SK-N-SH (cell line): ENCODE measurements at regions not wholly inside any gene's neighbourhood (a gene's known extent, or its start where the extent isn't known, plus 50 kb on each side); places are given as distances from the start of the nearest gene placed in this dataset.

Experiments
- CTCF ChIA-PET: fragments of 300-600, 350-600 bp; formaldehyde crosslinking; extraction: SDS; loops from one replicate; lab custom pipeline; 2021; lab: Yijun Ruan, JAX
- POLR2A ChIA-PET: fragments of 350-600 bp; sonication (Branson Sonifier 250); formaldehyde crosslinking; extraction: SDS; loops from one replicate; lab custom pipeline; 2020; ENCODE audit warnings: antibody characterized with exemption, inconsistent platforms; lab: Yijun Ruan, JAX
- DNase-seq: peaks from one replicate; pipeline ENCODE4 v3.0.0; 2012
- H2AFZ ChIP-seq: fragments of 200-600 bp; sonication (generic); 2 replicates; pipeline ENCODE4 v1.8.1; 2016; ENCODE audit warnings: antibody characterized with exemption, mild to moderate bottlenecking, low read depth
- H3F3A ChIP-seq: fragments of 200-600 bp; sonication (generic); replicated peaks from 2 replicates; pipeline ENCODE3; 2016; ENCODE audit warnings: antibody characterized with exemption, mild to moderate bottlenecking; ENCODE audit not compliant: insufficient read depth
- H3K27ac ChIP-seq, 2 experiments: fragments of 200-500 bp in 1 of 2; fragments of 200-600 bp in 1 of 2; sonication (Bioruptor generic) in 1 of 2; sonication (generic), shearing (Covaris generic) in 1 of 2; 2 replicates each; pipeline versions ENCODE4 v1.5.1 to v1.6.1; 2014 to 2016; ENCODE audit warnings: low read depth in 2 of 2, inconsistent platforms in 1 of 2, low read length in 1 of 2, mild to moderate bottlenecking in 1 of 2, mixed read lengths in 1 of 2
- H3K27me3 ChIP-seq: fragments of 200-600 bp; sonication (generic), shearing (Covaris generic); 2 replicates; pipeline ENCODE4 v1.6.1; 2016; ENCODE audit warnings: mixed run types; ENCODE audit not compliant: insufficient read depth
- H3K36me3 ChIP-seq, 2 experiments: fragments of 200-500 bp in 1 of 2; fragments of 200-600 bp in 1 of 2; sonication (Bioruptor generic) in 1 of 2; sonication (generic) in 1 of 2; replicated peaks in 1 of 2; 2 replicates each; pipeline versions ENCODE3 to v1.5.1; 2014 to 2016; ENCODE audit warnings: low read length in 1 of 2, mild to moderate bottlenecking in 1 of 2; ENCODE audit not compliant: insufficient read depth in 2 of 2, control insufficient read depth in 1 of 2
- H3K4me1 ChIP-seq, 2 experiments: fragments of 200-500 bp in 1 of 2; fragments of 200-600 bp in 1 of 2; sonication (Bioruptor generic) in 1 of 2; sonication (generic), shearing (Covaris generic) in 1 of 2; 2 replicates each; pipeline versions ENCODE4 v1.5.1 to v1.6.1; 2014 to 2016; ENCODE audit warnings: low read depth in 1 of 2, low read length in 1 of 2, mixed run types in 1 of 2; ENCODE audit not compliant: insufficient read depth in 2 of 2, control insufficient read depth in 1 of 2
- H3K4me2 ChIP-seq: fragments of 200-600 bp; sonication (generic), shearing (Covaris generic); 2 replicates; pipeline ENCODE4 v1.6.1; 2017; ENCODE audit warnings: mixed run types
- H3K4me3 ChIP-seq, 2 experiments: fragments of 200-500 bp in 1 of 2; fragments of 200-600 bp in 1 of 2; sonication (Bioruptor generic) in 1 of 2; sonication (generic), shearing (Covaris generic) in 1 of 2; 2 replicates each; pipeline versions ENCODE4 v1.5.1 to v1.8.1; 2014 to 2016; ENCODE audit warnings: low read depth in 2 of 2, inconsistent platforms in 1 of 2, low read length in 1 of 2, mild to moderate bottlenecking in 1 of 2, mixed read lengths in 1 of 2, moderate library complexity in 1 of 2
- H3K79me2 ChIP-seq: fragments of 200-600 bp; sonication (generic); 2 replicates; pipeline ENCODE4 v1.8.1; 2017; ENCODE audit warnings: mild to moderate bottlenecking; ENCODE audit not compliant: insufficient read depth
- H3K9ac ChIP-seq: fragments of 200-600 bp; sonication (generic); 2 replicates; pipeline ENCODE4 v1.6.1; 2017; ENCODE audit warnings: mixed run types
- H3K9me2 ChIP-seq: fragments of 200-600 bp; sonication (generic); 2 replicates; pipeline ENCODE4 v1.6.1; 2017; ENCODE audit warnings: mixed run types
- H3K9me3 ChIP-seq: fragments of 200-600 bp; sonication (generic); 2 replicates; pipeline ENCODE4 v1.6.1; 2017; ENCODE audit warnings: mixed run types, mild to moderate bottlenecking, moderate library complexity
- H4K20me1 ChIP-seq: fragments of 200-600 bp; sonication (generic); 2 replicates; pipeline ENCODE4 v1.6.1; 2017; ENCODE audit warnings: mild to moderate bottlenecking, mixed run types; ENCODE audit not compliant: insufficient read depth
- CTCF ChIP-seq: fragments of 200-600 bp; sonication (generic); IDR thresholded peaks from 2 replicates; pipeline ENCODE4 v1.6.1; 2017; ENCODE audit warnings: antibody characterized with exemption, mild to moderate bottlenecking, moderate library complexity
- EP300 ChIP-seq, 2 experiments: IDR thresholded peaks; 2 replicates each; pipeline versions ENCODE4 v1.4.0 to v1.6.1; 2012; ENCODE audit warnings: borderline replicate concordance in 1 of 2, low read depth in 1 of 2, low read length in 1 of 2
- EZH2phosphoT487 ChIP-seq: fragments of 200-600 bp; sonication (generic); IDR thresholded peaks from 2 replicates; pipeline ENCODE4 v1.6.1; 2017; ENCODE audit warnings: low read depth, mixed run types, mild to moderate bottlenecking, antibody characterized with exemption, moderate library complexity, borderline replicate concordance
- FOXM1 ChIP-seq: IDR thresholded peaks from 2 replicates; pipeline ENCODE4 v1.4.0; 2012; ENCODE audit warnings: low read depth, mild to moderate bottlenecking
- GABPA ChIP-seq: IDR thresholded peaks from 2 replicates; pipeline ENCODE4 v1.4.0; 2012; ENCODE audit warnings: low read depth, mild to moderate bottlenecking
- IRF3 ChIP-seq: fragments of 150-350 bp; IDR thresholded peaks from 2 replicates; pipeline ENCODE4 v1.6.1; 2016; ENCODE audit warnings: mild to moderate bottlenecking, low read depth, low read length
- MXI1 ChIP-seq: IDR thresholded peaks from 2 replicates; pipeline ENCODE4 v1.6.1; 2012; ENCODE audit warnings: mild to moderate bottlenecking, low read depth, low read length, improper control_type of control experiment
- NFIC ChIP-seq: IDR thresholded peaks from 2 replicates; pipeline ENCODE4 v1.4.0; 2012; ENCODE audit warnings: borderline replicate concordance
- PBX3 ChIP-seq: IDR thresholded peaks from 2 replicates; pipeline ENCODE4; 2012
- POLR2AphosphoS5 ChIP-seq: IDR thresholded peaks from 2 replicates; pipeline ENCODE4 v1.6.1; 2012; ENCODE audit warnings: low read depth, low read length
- REST ChIP-seq: IDR thresholded peaks from 2 replicates; pipeline ENCODE4 v1.6.1; 2012; ENCODE audit warnings: mild to moderate bottlenecking, low read depth, low read length, moderate library complexity
- RFX5 ChIP-seq: IDR thresholded peaks from 2 replicates; pipeline ENCODE4 v1.6.1; 2012; ENCODE audit warnings: mild to moderate bottlenecking, improper control_type of control experiment, low read length
- RXRA ChIP-seq: IDR thresholded peaks from 2 replicates; pipeline ENCODE4 v1.4.0; 2012; ENCODE audit warnings: low read depth, mild to moderate bottlenecking, borderline replicate concordance
- SIN3A ChIP-seq: IDR thresholded peaks from 2 replicates; pipeline ENCODE4 v1.6.1; 2012; ENCODE audit warnings: low read depth, mild to moderate bottlenecking, low read length, moderate library complexity, borderline replicate concordance
- TCF12 ChIP-seq: IDR thresholded peaks from 2 replicates; pipeline ENCODE4 v1.4.0; 2012
- USF1 ChIP-seq: IDR thresholded peaks from 2 replicates; pipeline ENCODE4 v1.4.0; 2012; ENCODE audit warnings: low read depth, borderline replicate concordance
- USF2 ChIP-seq: fragments of 150-350 bp; IDR thresholded peaks from 2 replicates; pipeline ENCODE4 v1.6.1; 2017; ENCODE audit warnings: antibody characterized with exemption, low read length, low read depth, borderline replicate concordance
- WGBS: methylation state at CpG from one replicate; pipeline ENCODE4 v1.1.6; 2017; ENCODE audit warnings: low lambda C conversion rate; 5-methylcytosine and 5-hydroxymethylcytosine counted together

GRCh38 chr5:92944903-92945604 lies 636.0 kb downstream of the NR2F1-AS1 start:
- TF ChIP-seq TCF12 (peak; percentile 33; the same call in 1 of the 2 replicates), EP300 (IDR thresholded peaks at IDR 0.05; ENCODE audit: borderline replicate concordance in 1 of 2, low read depth in 1 of 2, low read length in 1 of 2) (0 out of 4 replicates have a peak, but pooled peaks of 1 of the 2 experiments have one; percentile 8), RXRA (no peak), POLR2AphosphoS5 (no peak), USF2 (no peak)
- H3K9me3 ChIP-seq, result no peaks in the 10 kb centered on the region
- no peak overlapping the region for H3K9ac ChIP-seq
- no peaks in the 10 kb centered on the region for H3K9me2 ChIP-seq
- no peaks in the 10 kb centered on the region for H3F3A ChIP-seq
- peak overlapping the region; percentile 17 to 58; a peak in 2 of 4 replicates for H3K27ac ChIP-seq
- POLR2A ChIA-PET, result no interaction called here
- CTCF ChIA-PET, result interaction anchor here (0.6 to 1.0 kb wide), 3 partner anchors 18 to 1342 kb away, joined by 3 read pairs; no protein-coding TSS in a partner anchor
- no peak for DNase-seq
- no peaks in the 10 kb centered on the region for H3K79me2 ChIP-seq
- no peak overlapping the region for H3K4me3 ChIP-seq
- H3K4me2 ChIP-seq, result no peak overlapping the region
- H2AFZ ChIP-seq, result peak overlapping the region; percentile 23; the same call in 1 of the 2 replicates
- 62% methylated on average over 3 of the region's 3 CpGs for WGBS
- no peaks in the 10 kb centered on the region for H3K27me3 ChIP-seq
- H3K36me3 ChIP-seq, result no peaks in the 10 kb centered on the region
- no peaks in the 10 kb centered on the region for H3K4me1 ChIP-seq
- H4K20me1 ChIP-seq, result no peaks in the 10 kb centered on the region

- no peaks in the 10 kb centered on the region for H4K20me1 ChIP-seq
- POLR2A ChIA-PET, result no interaction called here
- 87% methylated on average over 2 of the region's 2 CpGs for WGBS
- TF ChIP-seq FOXM1 (no peak), RFX5 (no peak), USF1 (no peak), SIN3A (no peak), NFIC (no peak), CTCF (no peak), MXI1 (no peak), GABPA (no peak), IRF3 (no peak), EZH2phosphoT487 (no peak), PBX3 (no peak), REST (no peak)
Measured at GRCh38 chr5:92944337-92944736, 636.7 kb downstream of the NR2F1-AS1 start.

More at GRCh38 chr5:92944337-92944736, 636.7 kb downstream of the NR2F1-AS1 start:
- CTCF ChIA-PET, result no interaction called here
- Histone ChIP-seq H2AFZ (no peak overlapping the region), H3K4me1 (no peaks in the 10 kb centered on the region; a peak in 1 of 4 replicates), H3K27ac (peak overlapping the region in 1 of 2 experiments; percentile 17; a peak in 2 of 4 replicates), H3K9me3 (no peaks in the 10 kb centered on the region), H3K79me2 (no peaks in the 10 kb centered on the region), H3K9ac (no peak overlapping the region), H3K9me2 (no peaks in the 10 kb centered on the region), H3K4me2 (no peak overlapping the region), H3K4me3 (no peak overlapping the region), H3K27me3 (no peaks in the 10 kb centered on the region), H3K36me3 (no peaks in the 10 kb centered on the region), H3F3A (no peaks in the 10 kb centered on the region)
- DNase-seq, result no peak
